Testis (tissue), 2 donors: ENCODE measurements at regions not wholly inside any gene's neighbourhood (a gene's known extent, or its start where the extent isn't known, plus 50 kb on each side); places are given as distances from the start of the nearest gene placed in this dataset.

Experiments used
- CTCF ChIP-seq, 3 experiments: fragments of 450-650 bp in 2 of 3; fragments of 200-600 bp in 1 of 3; sonication (generic) in 1 of 3; IDR thresholded peaks; one replicate each; pipeline ENCODE4 v1.5.1; 2016 to 2019; ENCODE audit warnings: antibody characterized with exemption in 3 of 3, mild to moderate bottlenecking in 2 of 3, moderate library complexity in 1 of 3
- POLR2A ChIP-seq: fragments of 450-650 bp; IDR thresholded peaks from one replicate; pipeline ENCODE4 v1.6.1; 2017; ENCODE audit warnings: antibody characterized with exemption, mild to moderate bottlenecking, moderate library complexity

DNA sequence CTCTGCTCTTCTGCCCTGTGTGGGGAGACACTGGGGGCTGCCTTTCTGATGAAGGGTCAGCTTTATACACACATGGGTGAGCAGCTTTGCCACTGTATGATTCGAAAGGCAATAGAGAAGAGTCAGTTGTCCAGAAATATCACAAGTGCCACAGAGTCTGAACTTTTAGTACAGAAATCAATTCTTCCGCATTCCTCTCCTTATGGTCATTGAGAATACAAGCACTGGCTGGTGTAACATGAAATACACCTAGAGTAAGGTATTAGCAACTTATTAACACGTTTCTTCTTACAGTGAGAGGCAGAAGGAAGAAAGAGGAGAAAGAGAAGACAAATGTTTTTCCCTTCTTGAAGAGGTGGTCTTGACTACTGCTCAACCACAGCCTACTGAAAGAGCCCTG is 579.2 kb downstream of the ZEB2 start:
- no peak for TF ChIP-seq CTCF (IDR thresholded peaks at IDR 0.05)
- TF ChIP-seq POLR2A: no peak
